ENCODE measurements at regions not wholly inside any gene's neighbourhood (a gene's known extent, or its start where the extent isn't known, plus 50 kb on each side); places are given as distances from the start of the nearest gene placed in this dataset.

- Mint-ChIP-seq H3K4me1 (no peaks in the 10 kb centered on the region), H3K27ac (no peak overlapping the region), H3K27me3 (no peaks in the 10 kb centered on the region), H3K4me3 (no peak overlapping the region), H3K36me3 (ENCODE audit: low read depth) (no peaks in the 10 kb centered on the region), H3K9me3 (peaks cover 11% of the 10 kb centered on the region)
- peak; percentile 46 for ATAC-seq (replicated peaks)
Observed at GRCh38 chr9:27888661-27889295, 315.5 kb upstream of the C9orf72 start.

GRCh38 chr9:27924502-27924901, 351.2 kb upstream of the C9orf72 start:
- Mint-ChIP-seq H3K4me1 (no peaks in the 10 kb centered on the region), H3K36me3 (ENCODE audit: low read depth) (no peaks in the 10 kb centered on the region), H3K4me3 (no peak overlapping the region), H3K9me3 (no peaks in the 10 kb centered on the region), H3K27me3 (no peaks in the 10 kb centered on the region), H3K27ac (no peak overlapping the region)
- no peak for ATAC-seq (replicated peaks)

GRCh38 chr9:27925815-27926214, 352.5 kb upstream of the C9orf72 start:
- Mint-ChIP-seq H3K9me3 (no peaks in the 10 kb centered on the region), H3K36me3 (ENCODE audit: low read depth) (no peaks in the 10 kb centered on the region), H3K4me1 (no peaks in the 10 kb centered on the region), H3K27ac (no peak overlapping the region), H3K27me3 (no peaks in the 10 kb centered on the region), H3K4me3 (no peak overlapping the region)
- ATAC-seq (replicated peaks): no peak

- H3K4me3 Mint-ChIP-seq: no peak overlapping the region
- no peak overlapping the region for H3K27ac Mint-ChIP-seq
- no peaks in the 10 kb centered on the region for H3K36me3 Mint-ChIP-seq (ENCODE audit: low read depth)
- no peak for ATAC-seq (replicated peaks)
- H3K4me1 Mint-ChIP-seq: no peaks in the 10 kb centered on the region
- peaks cover 6% of the 10 kb centered on the region for H3K9me3 Mint-ChIP-seq
- no peaks in the 10 kb centered on the region for H3K27me3 Mint-ChIP-seq
Observed at GRCh38 chr9:27929841-27930240, 356.6 kb upstream of the C9orf72 start.

- no peak overlapping the region for H3K27ac Mint-ChIP-seq
- no peaks in the 10 kb centered on the region for H3K4me1 Mint-ChIP-seq
- H3K27me3 Mint-ChIP-seq: no peaks in the 10 kb centered on the region
- H3K36me3 Mint-ChIP-seq (ENCODE audit: low read depth): no peaks in the 10 kb centered on the region
- no peak overlapping the region for H3K4me3 Mint-ChIP-seq
- ATAC-seq (replicated peaks): no peak
- peaks cover 6% of the 10 kb centered on the region for H3K9me3 Mint-ChIP-seq
Observed at GRCh38 chr9:27933210-27934025, 360.1 kb upstream of the C9orf72 start.

- Mint-ChIP-seq H3K4me1 (no peaks in the 10 kb centered on the region), H3K9me3 (peaks cover 6% of the 10 kb centered on the region), H3K4me3 (no peak overlapping the region), H3K36me3 (ENCODE audit: low read depth) (no peaks in the 10 kb centered on the region), H3K27ac (no peak overlapping the region), H3K27me3 (no peaks in the 10 kb centered on the region)
- ATAC-seq (replicated peaks): no peak
Observed at GRCh38 chr9:27934471-27934870, 361.2 kb upstream of the C9orf72 start.

- H3K4me1 Mint-ChIP-seq: no peaks in the 10 kb centered on the region
- H3K4me3 Mint-ChIP-seq: no peak overlapping the region
- H3K9me3 Mint-ChIP-seq: no peaks in the 10 kb centered on the region
- ATAC-seq (replicated peaks): no peak
- no peaks in the 10 kb centered on the region for H3K27me3 Mint-ChIP-seq
- no peaks in the 10 kb centered on the region for H3K36me3 Mint-ChIP-seq (ENCODE audit: low read depth)
- H3K27ac Mint-ChIP-seq: no peak overlapping the region
Observed at GRCh38 chr9:27939186-27939585, 365.9 kb upstream of the C9orf72 start.

- no peaks in the 10 kb centered on the region for H3K9me3 Mint-ChIP-seq
- no peak for ATAC-seq (replicated peaks)
Observed at GRCh38 chr9:27940535-27940934, 367.3 kb upstream of the C9orf72 start.

GRCh38 chr9:27943501-27943900, 370.2 kb upstream of the C9orf72 start:
- H3K36me3 Mint-ChIP-seq (ENCODE audit: low read depth): no peaks in the 10 kb centered on the region
- H3K9me3 Mint-ChIP-seq: no peaks in the 10 kb centered on the region
- no peak overlapping the region for H3K4me3 Mint-ChIP-seq
- no peak for ATAC-seq (replicated peaks)
- no peaks in the 10 kb centered on the region for H3K27me3 Mint-ChIP-seq
- no peaks in the 10 kb centered on the region for H3K4me1 Mint-ChIP-seq
- no peak overlapping the region for H3K27ac Mint-ChIP-seq

More at GRCh38 chr9:27940535-27940934, 367.3 kb upstream of the C9orf72 start:
- Mint-ChIP-seq H3K4me1 (no peaks in the 10 kb centered on the region), H3K27me3 (no peaks in the 10 kb centered on the region), H3K27ac (no peak overlapping the region), H3K4me3 (no peak overlapping the region), H3K36me3 (ENCODE audit: low read depth) (no peaks in the 10 kb centered on the region)

- Mint-ChIP-seq H3K27me3 (no peaks in the 10 kb centered on the region), H3K36me3 (ENCODE audit: low read depth) (no peaks in the 10 kb centered on the region), H3K27ac (no peak overlapping the region), H3K9me3 (peaks cover 7% of the 10 kb centered on the region), H3K4me1 (no peaks in the 10 kb centered on the region), H3K4me3 (no peak overlapping the region)
- no peak for ATAC-seq (replicated peaks)
Observed at GRCh38 chr9:27945386-27945785, 372.1 kb upstream of the C9orf72 start.

GRCh38 chr9:27950382-27950781, 377.1 kb upstream of the C9orf72 start:
- H3K9me3 Mint-ChIP-seq: peaks cover 7% of the 10 kb centered on the region
- H3K4me3 Mint-ChIP-seq: no peak overlapping the region
- no peaks in the 10 kb centered on the region for H3K36me3 Mint-ChIP-seq (ENCODE audit: low read depth)
- no peak for ATAC-seq (replicated peaks)
- H3K4me1 Mint-ChIP-seq: no peaks in the 10 kb centered on the region
- no peaks in the 10 kb centered on the region for H3K27me3 Mint-ChIP-seq
- no peak overlapping the region for H3K27ac Mint-ChIP-seq

GRCh38 chr9:27954858-27955257, 381.6 kb upstream of the C9orf72 start:
- Mint-ChIP-seq H3K9me3 (peaks cover under 1% of the 10 kb centered on the region), H3K27me3 (no peaks in the 10 kb centered on the region), H3K4me3 (no peak overlapping the region), H3K4me1 (no peaks in the 10 kb centered on the region), H3K27ac (no peak overlapping the region), H3K36me3 (ENCODE audit: low read depth) (no peaks in the 10 kb centered on the region)
- no peak for ATAC-seq (replicated peaks)

- Mint-ChIP-seq H3K36me3 (ENCODE audit: low read depth) (no peaks in the 10 kb centered on the region), H3K4me1 (no peaks in the 10 kb centered on the region), H3K27me3 (no peaks in the 10 kb centered on the region)
Observed at GRCh38 chr9:27963836-27964235, 390.6 kb upstream of the C9orf72 start.

GRCh38 chr9:27967210-27967609, 393.9 kb upstream of the C9orf72 start:
- no peaks in the 10 kb centered on the region for H3K27me3 Mint-ChIP-seq
- H3K27ac Mint-ChIP-seq: no peak overlapping the region
- H3K9me3 Mint-ChIP-seq: peaks cover 6% of the 10 kb centered on the region
- no peaks in the 10 kb centered on the region for H3K4me1 Mint-ChIP-seq
- no peaks in the 10 kb centered on the region for H3K36me3 Mint-ChIP-seq (ENCODE audit: low read depth)
- no peak overlapping the region for H3K4me3 Mint-ChIP-seq
- ATAC-seq (replicated peaks): no peak

More at GRCh38 chr9:27963836-27964235, 390.6 kb upstream of the C9orf72 start:
- no peak overlapping the region for H3K4me3 Mint-ChIP-seq
- H3K27ac Mint-ChIP-seq: no peak overlapping the region
- no peak for ATAC-seq (replicated peaks)
- peaks cover 6% of the 10 kb centered on the region for H3K9me3 Mint-ChIP-seq

- H3K4me3 Mint-ChIP-seq: no peak overlapping the region
- no peaks in the 10 kb centered on the region for H3K4me1 Mint-ChIP-seq
- H3K9me3 Mint-ChIP-seq: no peaks in the 10 kb centered on the region
- H3K27ac Mint-ChIP-seq: no peak overlapping the region
- H3K36me3 Mint-ChIP-seq (ENCODE audit: low read depth): no peaks in the 10 kb centered on the region
- H3K27me3 Mint-ChIP-seq: no peaks in the 10 kb centered on the region
- ATAC-seq (replicated peaks): no peak
Observed at GRCh38 chr9:27977931-27978330, 404.6 kb upstream of the C9orf72 start.

All from activated T-helper 17 cell treated with anti-CD3 and anti-CD28 coated beads, Interleukin-2, amount 50 U/mL, for 72 hours (primary cell).